Bronchial epithelial cell (primary cell): ENCODE measurements at regions not wholly inside any gene's neighbourhood (a gene's known extent, or its start where the extent isn't known, plus 50 kb on each side); places are given as distances from the start of the nearest gene placed in this dataset.

Source experiments
- DNase-seq: peaks from one replicate; pipeline ENCODE4 v3.0.0-alpha.2; 2010; ENCODE audit warnings: low read depth
- FAIRE-seq: peaks from 2 replicates; lab custom pipeline; 2011; peaks lifted over from hg19 to GRCh38; lab: Jason Lieb, UNC
- H3K27me3 ChIP-seq: 2 replicates; pipeline ENCODE4 v1.5.1; 2011; ENCODE audit warnings: low read length; ENCODE audit not compliant: control insufficient read depth, insufficient read depth
- H3K36me3 ChIP-seq: 2 replicates; pipeline ENCODE4 v1.5.1; 2011; ENCODE audit warnings: low read length; ENCODE audit not compliant: control insufficient read depth, insufficient read depth
- H3K4me3 ChIP-seq: 2 replicates; pipeline ENCODE4 v1.5.1; 2011; ENCODE audit warnings: mild to moderate bottlenecking, low read depth, low read length, control low read depth
- CTCF ChIP-seq: IDR thresholded peaks from 2 replicates; pipeline ENCODE4 v1.5.1; 2011; ENCODE audit warnings: mild to moderate bottlenecking, moderate library complexity, low read length, control low read depth, inconsistent platforms; ENCODE audit not compliant: insufficient read depth, severe bottlenecking

GRCh38 chr5:174205939-174206338 is 160.4 kb downstream of the NSG2 start:
- H3K36me3 ChIP-seq, result no peaks in the 10 kb centered on the region
- FAIRE-seq (no peak), DNase-seq (no peak)
- no peaks in the 10 kb centered on the region for H3K27me3 ChIP-seq
- H3K4me3 ChIP-seq, result no peak overlapping the region
- no peak for TF ChIP-seq CTCF

- DNase-seq (no peak), FAIRE-seq (no peak)
- no peak for TF ChIP-seq CTCF
- Histone ChIP-seq H3K27me3 (no peaks in the 10 kb centered on the region), H3K36me3 (no peaks in the 10 kb centered on the region), H3K4me3 (no peak overlapping the region)
These were observed 165.2 kb downstream of the NSG2 start for GRCh38 chr5:174210596-174211276.

GRCh38 chr5:174211277-174211626 is 165.7 kb downstream of the NSG2 start:
- FAIRE-seq, result no peak
- no peak overlapping the region for H3K4me3 ChIP-seq
- no peak for TF ChIP-seq CTCF
- no peak for DNase-seq
- H3K36me3 ChIP-seq, result no peaks in the 10 kb centered on the region
- H3K27me3 ChIP-seq, result no peaks in the 10 kb centered on the region

- no peak for FAIRE-seq
These were observed 172.0 kb downstream of the NSG2 start for GRCh38 chr5:174217527-174217926.

GRCh38 chr5:174218162-174218561 is 172.7 kb downstream of the NSG2 start:
- H3K36me3 ChIP-seq, result no peaks in the 10 kb centered on the region
- no peak for TF ChIP-seq CTCF
- no peak for DNase-seq
- H3K4me3 ChIP-seq, result no peak overlapping the region
- FAIRE-seq, result no peak
- no peaks in the 10 kb centered on the region for H3K27me3 ChIP-seq

More at GRCh38 chr5:174217527-174217926, 172.0 kb downstream of the NSG2 start:
- Histone ChIP-seq H3K4me3 (no peak overlapping the region), H3K36me3 (no peaks in the 10 kb centered on the region), H3K27me3 (no peaks in the 10 kb centered on the region)
- TF ChIP-seq CTCF, result no peak
- DNase-seq, result no peak

GRCh38 chr5:174220417-174220816 is 174.9 kb downstream of the NSG2 start:
- Histone ChIP-seq H3K36me3 (no peaks in the 10 kb centered on the region), H3K4me3 (no peak overlapping the region), H3K27me3 (no peaks in the 10 kb centered on the region)
- TF ChIP-seq CTCF, result no peak
- DNase-seq (no peak), FAIRE-seq (no peak)
